HT1080 (cell line): ENCODE measurements at regions not wholly inside any gene's neighbourhood (a gene's known extent, or its start where the extent isn't known, plus 50 kb on each side); places are given as distances from the start of the nearest gene placed in this dataset.
"Not testable (repeated sequence)": the region's sequence is repeated elsewhere in the genome, so short reads cannot be mapped to it uniquely, and the experiment has no call there.

Experiments
- DNase-seq: peaks from one replicate; pipeline ENCODE4 v3.0.0-alpha.2; 2015; ENCODE audit warnings: low read depth

- no peak for DNase-seq
Observed at GRCh38 chr13:111064661-111065060, 50.4 kb upstream of the ARHGEF7 start.

GRCh38 chr13:111062966-111063365 lies 52.1 kb upstream of the ARHGEF7 start:
- DNase-seq = no peak

- no peak for DNase-seq
Observed at GRCh38 chr13:111062305-111062704, 52.8 kb upstream of the ARHGEF7 start.

- no peak for DNase-seq
Observed at GRCh38 chr13:111061358-111062045, 53.6 kb upstream of the ARHGEF7 start.

GRCh38 chr13:111060237-111060919 lies 54.7 kb upstream of the ARHGEF7 start:
- no peak for DNase-seq

DNA sequence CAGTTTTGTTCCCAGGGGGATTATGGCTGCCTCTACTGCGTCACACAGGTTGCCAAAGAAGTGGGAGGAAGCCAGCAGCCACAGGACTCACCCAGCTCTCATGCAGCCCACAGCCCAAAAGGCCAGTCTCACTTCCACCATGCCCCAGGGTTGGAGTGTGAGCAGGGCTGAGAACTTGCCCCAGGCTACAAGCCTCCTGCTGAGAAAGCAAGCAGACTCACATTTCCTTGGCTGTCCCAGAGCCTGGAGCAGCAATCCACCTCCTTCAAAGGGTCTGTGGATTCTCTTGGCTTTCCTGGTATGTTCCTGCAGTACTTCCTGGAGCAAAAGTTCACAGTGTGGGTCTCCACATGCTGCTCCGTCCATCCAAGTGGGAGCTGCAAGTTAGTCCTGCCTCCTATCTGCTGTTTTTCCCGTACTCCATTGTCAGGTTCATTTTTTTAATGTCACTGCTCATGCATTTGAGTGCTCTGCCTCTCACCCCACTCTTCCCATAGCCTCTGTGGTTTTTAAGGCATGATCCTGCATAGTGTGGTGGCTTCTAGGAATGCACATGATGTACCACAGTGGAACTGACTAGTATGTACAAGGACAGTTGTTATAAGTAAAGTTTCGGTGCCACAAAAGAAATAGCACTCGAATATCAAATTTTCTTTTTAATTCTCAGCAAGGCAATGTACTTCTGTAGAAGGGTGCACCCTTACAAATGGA lies 56.2 kb upstream of the ARHGEF7 start:
- peak; percentile 53 for DNase-seq

DNA sequence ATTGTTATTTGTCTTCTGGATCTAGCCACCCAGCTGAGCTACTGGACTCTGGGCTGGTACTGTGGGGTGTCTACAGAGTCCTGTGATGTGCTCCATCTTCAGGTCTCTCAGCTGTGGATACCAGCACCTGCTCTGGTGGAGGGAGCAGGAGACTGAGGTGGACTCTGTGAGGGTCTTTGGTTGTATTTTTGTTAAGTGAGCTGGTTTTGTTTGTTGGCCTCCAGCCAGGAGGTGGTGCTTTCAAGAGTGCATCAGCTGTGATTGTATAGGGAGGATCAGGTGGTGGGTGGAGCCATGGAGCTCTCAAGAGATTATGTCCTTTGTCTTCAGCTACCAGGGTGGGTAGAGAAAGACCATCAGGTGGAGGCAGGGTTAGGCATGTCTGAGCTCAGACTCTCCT lies 56.8 kb upstream of the ARHGEF7 start:
- DNase-seq = not testable (repeated sequence)

DNA sequence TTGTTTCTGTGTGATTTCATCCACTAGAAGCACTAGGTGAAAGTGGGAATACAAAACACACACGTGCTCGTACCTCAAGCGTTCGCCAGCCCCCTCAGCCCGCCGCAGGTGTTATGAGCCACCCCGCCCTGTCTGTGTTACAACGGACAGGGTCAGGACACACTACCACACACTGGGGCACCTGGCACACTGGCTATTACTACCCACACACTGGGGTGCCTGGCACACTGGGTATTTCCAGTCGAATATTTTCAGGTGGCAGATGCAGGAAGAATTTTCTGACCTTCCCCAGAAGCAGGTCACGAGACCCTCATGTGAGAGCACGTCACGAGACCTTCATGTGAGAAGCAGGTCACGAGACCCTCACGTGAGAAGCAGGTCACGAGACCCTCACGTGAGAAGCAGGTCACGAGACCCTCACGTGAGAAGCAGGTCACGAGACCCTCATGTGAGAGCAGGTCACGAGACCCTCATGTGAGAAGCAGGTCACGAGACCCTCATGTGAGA lies 63.3 kb upstream of the ARHGEF7 start:
- not testable (repeated sequence) for DNase-seq

GRCh38 chr13:111051041-111051725 lies 63.9 kb upstream of the ARHGEF7 start:
- DNase-seq = no peak

GRCh38 chr13:111050539-111050879 lies 64.6 kb upstream of the ARHGEF7 start:
- no peak for DNase-seq

DNA sequence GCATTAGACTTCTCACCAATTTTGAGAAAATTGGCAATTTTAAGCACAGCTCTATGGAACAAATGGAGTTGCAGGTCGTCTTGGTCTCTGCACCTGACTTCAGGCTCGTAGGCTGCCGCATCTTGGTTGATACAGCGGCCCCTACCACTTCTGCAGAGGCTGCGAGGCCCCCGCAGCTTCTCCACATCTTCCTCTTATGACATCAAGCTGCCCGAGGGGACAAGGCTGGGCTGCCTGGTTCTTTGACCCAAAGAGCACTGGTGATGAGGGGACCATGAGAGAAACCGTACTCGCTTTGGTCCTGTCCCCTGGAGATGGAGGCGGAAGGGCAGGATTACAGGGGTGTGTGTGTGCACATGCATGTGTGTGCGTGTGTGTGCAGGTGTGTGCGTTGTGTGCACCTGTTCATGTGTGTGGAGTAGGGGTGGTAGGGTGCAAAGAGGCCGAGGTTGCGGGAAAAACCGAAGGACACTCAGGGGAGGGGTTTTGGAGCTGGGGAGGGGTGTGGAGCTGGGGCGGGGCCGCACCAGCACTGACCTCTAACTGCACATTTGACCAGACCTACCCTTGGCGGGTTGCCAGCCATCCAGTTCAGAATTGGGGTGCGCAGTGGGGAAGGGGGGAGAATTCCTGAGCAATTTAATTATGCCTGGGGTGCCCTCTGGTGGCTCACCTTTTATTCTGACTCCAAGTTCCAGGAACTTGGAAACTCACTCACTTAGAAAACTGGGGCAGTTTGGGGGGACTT lies 65.1 kb upstream of the ARHGEF7 start:
- DNase-seq = no peak

GRCh38 chr13:111048387-111048786 lies 66.7 kb upstream of the ARHGEF7 start:
- DNase-seq = no peak

GRCh38 chr13:111047326-111047725 lies 67.8 kb upstream of the ARHGEF7 start:
- no peak for DNase-seq

- DNase-seq = peak; percentile 51
Observed at GRCh38 chr13:111046590-111047141, 68.4 kb upstream of the ARHGEF7 start.

DNA sequence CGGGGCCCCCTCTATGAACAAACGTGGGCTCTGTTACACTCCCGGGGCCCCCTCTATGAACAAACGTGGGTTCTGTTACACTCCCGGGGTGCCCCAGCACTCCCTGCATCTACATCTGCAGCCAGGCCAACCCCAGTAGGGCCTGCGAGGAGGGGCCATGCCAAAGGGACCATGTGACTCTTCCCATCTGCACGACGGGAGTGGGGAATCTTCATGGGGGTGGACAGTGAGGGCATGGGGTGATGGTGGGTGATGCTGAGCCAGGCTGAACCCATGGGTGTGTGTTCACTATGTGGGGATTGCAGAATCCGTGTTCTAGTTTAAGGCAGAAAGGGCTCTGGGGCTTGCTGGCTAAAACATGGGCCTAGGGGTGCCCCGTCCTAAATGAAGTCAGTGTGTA lies 69.9 kb upstream of the ARHGEF7 start:
- DNase-seq = no peak

GRCh38 chr13:111044087-111044830 lies 70.9 kb upstream of the ARHGEF7 start:
- no peak for DNase-seq

DNA sequence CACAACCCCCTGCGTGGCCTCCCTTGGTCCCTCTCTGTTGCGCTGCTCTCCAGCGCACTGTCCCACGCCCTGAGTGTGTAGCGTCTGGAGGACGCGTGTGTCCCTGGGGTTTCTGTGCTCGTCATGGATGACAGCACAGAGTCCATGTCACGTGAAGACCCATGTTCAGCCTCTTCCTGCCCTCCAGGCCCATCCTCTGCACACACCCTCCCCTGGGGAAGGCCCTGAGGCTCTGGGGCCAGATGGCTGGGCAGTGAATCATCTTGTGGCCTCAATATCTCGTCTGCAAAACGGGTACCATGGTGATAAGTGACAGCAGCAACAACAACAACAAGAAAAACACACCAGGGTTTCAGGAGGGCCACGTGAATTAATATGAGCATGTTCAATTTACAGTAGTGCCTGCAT lies 71.5 kb upstream of the ARHGEF7 start:
- DNase-seq = peak; percentile 82

- no peak for DNase-seq
Observed at GRCh38 chr13:111042661-111043226, 72.4 kb upstream of the ARHGEF7 start.

DNA sequence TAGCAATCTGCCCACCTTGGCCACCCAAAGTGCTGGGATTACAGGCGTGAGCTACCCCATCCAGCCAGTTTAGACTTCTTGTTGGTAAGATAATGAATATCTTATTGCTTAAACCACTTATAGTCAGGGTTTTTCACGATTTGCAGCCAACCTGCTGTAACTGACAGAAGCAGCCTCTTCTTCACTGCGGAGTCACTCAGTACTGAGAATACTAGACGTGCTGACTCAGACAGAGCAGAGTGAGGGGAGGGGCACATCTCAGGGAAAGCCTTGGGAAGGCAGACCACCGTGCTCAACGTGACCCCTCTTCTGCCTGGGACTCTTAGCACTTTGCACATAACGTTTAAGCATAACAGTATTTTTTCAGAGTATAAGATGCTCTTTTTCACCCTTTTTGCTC lies 74.3 kb upstream of the ARHGEF7 start:
- DNase-seq = no peak

- no peak for DNase-seq
Observed at GRCh38 chr13:111039735-111040134, 75.4 kb upstream of the ARHGEF7 start.
